H54 (cell line): ENCODE measurements at regions not wholly inside any gene's neighbourhood (a gene's known extent, or its start where the extent isn't known, plus 50 kb on each side); places are given as distances from the start of the nearest gene placed in this dataset.
A peak's percentile ranks its signal among the peaks of the same experiment; 100 is the strongest.

Experiments used
- DNase-seq: peaks from one replicate; pipeline ENCODE4 v3.0.0; 2011; ENCODE audit warnings: low spot score, mixed read lengths; ENCODE audit not compliant: insufficient read length
- FAIRE-seq: peaks from 3 replicates; lab custom pipeline; 2011; peaks lifted over from hg19 to GRCh38; lab: Jason Lieb, UNC
- POLR2A ChIP-seq: IDR thresholded peaks from 2 replicates; pipeline ENCODE4 v1.6.1; 2011; ENCODE audit warnings: low read depth, mild to moderate bottlenecking, low read length

- DNase-seq, result no peak
- TF ChIP-seq POLR2A, result no peak
These were observed 100.0 kb upstream of the CXCL14 start for GRCh38 chr5:135678640-135679268.

DNA sequence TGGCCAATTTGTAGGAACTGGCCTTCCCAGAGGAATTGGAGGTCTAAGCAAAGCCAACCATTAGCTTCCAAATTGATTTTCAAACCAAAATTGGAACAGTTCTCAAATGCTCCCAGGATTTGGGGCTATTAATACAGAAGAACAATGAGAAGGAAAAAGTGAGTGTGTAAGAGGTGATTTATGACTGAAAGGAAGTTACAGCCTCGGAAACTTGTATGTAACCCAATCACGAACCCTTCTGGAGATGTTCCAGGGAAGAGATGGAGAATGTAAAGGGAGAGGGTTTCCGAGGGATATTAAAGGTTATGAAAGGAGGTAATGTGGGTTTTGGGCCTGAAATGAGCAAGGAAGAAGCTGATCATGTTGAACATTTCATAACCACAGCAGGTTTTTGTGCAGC, 93.2 kb upstream of the CXCL14 start:
- FAIRE-seq, result no peak
- TF ChIP-seq POLR2A, result no peak
- no peak for DNase-seq

More at GRCh38 chr5:135678640-135679268, 100.0 kb upstream of the CXCL14 start:
- FAIRE-seq, result no peak

- no peak for TF ChIP-seq POLR2A
- no peak for DNase-seq
These were observed 92.4 kb upstream of the CXCL14 start for GRCh38 chr5:135671052-135671705.

DNA sequence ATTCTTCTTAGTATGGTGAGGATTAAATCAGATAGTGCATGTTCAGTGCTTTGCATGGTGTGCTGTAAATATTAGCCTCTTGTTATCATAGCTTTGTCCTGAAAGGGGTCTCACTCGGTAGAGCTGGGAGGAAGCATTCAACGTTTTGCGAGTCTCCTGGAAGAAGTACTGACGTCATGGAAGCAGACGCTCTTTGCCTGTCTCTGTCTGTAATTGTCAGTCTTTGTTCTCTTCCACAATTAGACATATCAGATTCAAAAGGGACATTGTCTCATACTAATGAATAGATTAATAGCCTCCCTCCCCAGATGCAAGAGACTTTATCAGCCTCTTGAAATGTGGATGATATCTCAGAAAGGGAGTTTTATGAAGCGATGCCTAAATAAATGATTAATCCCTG, 91.8 kb upstream of the CXCL14 start:
- TF ChIP-seq POLR2A, result no peak
- no peak for FAIRE-seq
- no peak for DNase-seq

More at GRCh38 chr5:135671052-135671705, 92.4 kb upstream of the CXCL14 start:
- no peak for FAIRE-seq

GRCh38 chr5:135669416-135669815, 90.6 kb upstream of the CXCL14 start:
- TF ChIP-seq POLR2A, result no peak
- DNase-seq, result no peak
- FAIRE-seq, result no peak

GRCh38 chr5:135667673-135668072, 88.9 kb upstream of the CXCL14 start:
- TF ChIP-seq POLR2A, result no peak
- no peak for FAIRE-seq
- no peak for DNase-seq

DNA sequence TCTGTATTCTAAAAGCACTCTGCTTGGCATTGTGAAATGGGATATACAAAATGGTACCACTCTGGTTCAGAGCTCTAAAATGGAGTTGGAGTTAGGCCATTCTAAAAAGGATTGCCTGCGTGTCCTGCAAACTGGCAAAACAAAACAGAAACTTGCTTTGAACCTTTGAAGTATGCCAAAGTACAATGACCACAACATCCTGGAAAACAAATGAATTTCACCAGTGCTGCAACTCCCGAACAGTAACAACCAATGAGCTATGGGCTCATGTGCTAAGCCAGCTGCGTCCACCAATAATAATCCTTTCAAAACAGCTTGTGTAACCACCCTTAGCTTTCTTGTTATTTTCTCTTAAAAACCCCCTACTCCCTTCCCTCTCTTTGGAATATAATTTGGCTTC, 88.4 kb upstream of the CXCL14 start:
- FAIRE-seq, result no peak
- no peak for TF ChIP-seq POLR2A
- DNase-seq, result no peak

- DNase-seq (no peak), FAIRE-seq (no peak)
- no peak for TF ChIP-seq POLR2A
These were observed 83.9 kb upstream of the CXCL14 start for GRCh38 chr5:135662683-135663082.

- no peak for TF ChIP-seq POLR2A
- DNase-seq (no peak), FAIRE-seq (no peak)
These were observed 83.3 kb upstream of the CXCL14 start for GRCh38 chr5:135662061-135662481.

DNA sequence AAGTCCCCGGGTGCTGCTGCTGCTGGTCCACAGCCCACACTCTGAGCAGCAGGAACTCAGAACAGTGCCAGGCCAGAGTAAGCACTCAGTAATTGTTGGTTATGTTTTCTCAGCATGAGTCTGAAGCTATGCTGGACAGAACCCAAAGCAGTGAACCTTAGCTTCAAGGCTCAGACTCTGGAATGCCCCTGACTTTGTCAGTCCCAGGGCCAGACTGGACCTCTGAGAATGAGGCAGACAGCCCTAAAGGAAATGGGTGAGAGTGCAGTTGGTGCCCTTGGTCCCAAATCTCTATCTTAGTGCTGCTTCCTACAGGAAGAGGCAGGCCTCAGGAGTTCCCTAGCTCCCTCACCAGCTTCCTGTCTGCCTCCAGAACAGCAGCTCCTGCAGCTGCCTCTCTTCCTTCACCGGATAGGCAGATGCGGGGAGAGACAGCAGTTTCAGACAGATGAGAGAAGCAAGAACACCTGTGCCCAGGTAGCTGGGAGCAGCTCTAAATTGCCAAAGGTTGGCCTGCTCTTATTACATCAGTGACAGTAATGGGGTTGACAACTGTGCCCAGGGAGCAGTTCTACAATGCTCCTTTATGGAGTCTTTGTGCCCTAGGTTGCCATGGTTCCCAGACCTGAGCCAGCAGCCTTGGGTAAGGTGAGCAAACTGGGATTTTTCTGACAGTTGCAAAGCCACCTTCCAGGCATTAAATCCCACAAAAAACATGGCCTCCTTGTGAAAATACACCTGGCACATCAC, 82.2 kb upstream of the CXCL14 start:
- no peak for DNase-seq
- no peak for TF ChIP-seq POLR2A
- no peak for FAIRE-seq

- DNase-seq (no peak), FAIRE-seq (no peak)
- no peak for TF ChIP-seq POLR2A
These were observed 78.9 kb upstream of the CXCL14 start for GRCh38 chr5:135657536-135658305.

DNA sequence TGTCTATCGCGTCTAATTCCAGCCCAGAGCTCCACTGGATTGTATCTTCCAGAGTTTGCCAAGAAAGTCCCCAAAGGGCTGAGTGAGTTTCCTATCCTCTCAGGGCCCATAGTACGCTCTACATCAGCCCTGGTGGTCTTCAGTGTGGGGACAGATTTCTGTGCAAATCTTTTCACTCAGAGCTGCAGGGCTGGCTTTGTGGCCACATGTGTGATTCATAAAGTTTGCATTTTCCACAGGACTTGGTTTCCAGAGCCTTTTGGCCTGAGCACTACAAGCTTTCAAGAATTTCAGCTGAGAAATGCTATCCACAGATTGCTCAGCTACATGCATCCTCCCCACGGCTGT, 76.7 kb upstream of the CXCL14 start:
- DNase-seq (no peak), FAIRE-seq (no peak)
- no peak for TF ChIP-seq POLR2A

DNA sequence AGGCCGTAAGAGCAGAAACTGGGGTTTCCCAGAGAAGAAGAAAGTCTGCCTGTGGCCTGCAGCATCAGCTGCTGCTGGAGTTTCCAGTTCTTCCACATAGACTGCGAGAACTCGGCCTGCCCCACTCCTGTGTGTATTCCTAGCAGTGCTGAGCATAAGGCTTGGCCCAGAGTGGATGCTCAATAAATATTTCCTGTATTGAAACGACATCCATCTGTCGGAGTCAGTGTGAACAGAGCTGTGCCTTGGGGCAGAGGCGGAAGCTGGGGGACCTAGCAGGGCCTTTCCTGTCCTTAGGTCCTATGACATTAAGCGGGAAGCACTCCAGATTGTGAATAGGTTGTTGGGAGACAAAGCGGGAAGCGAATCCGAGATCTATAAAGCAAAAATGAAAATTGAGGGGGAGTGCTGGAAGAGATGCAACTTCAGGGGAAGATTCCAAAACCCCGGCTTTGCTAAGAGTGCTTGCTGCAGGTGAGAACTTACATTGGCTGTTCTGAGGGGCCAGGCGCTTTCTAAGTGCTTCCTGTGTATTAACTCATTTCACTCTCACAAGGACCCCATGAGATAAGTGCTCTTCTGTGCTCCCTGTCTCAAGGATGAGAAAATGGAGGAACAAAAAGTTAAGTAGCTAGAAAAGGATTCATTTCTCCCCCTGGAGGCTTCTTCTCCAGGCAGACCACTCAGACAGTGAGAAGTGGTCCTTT, 76.1 kb upstream of the CXCL14 start:
- FAIRE-seq (no peak), DNase-seq (no peak)
- no peak for TF ChIP-seq POLR2A

GRCh38 chr5:135651156-135651555, 72.4 kb upstream of the CXCL14 start:
- peak; percentile 40 for DNase-seq
- TF ChIP-seq POLR2A, result no peak
- no peak for FAIRE-seq
